WERI-Rb-1 (cell line): ENCODE measurements at regions not wholly inside any gene's neighbourhood (a gene's known extent, or its start where the extent isn't known, plus 50 kb on each side); places are given as distances from the start of the nearest gene placed in this dataset.

ENCODE experiments used
- DNase-seq: peaks from one replicate; pipeline ENCODE4 v3.0.0-alpha.2; 2020
- H3K27ac ChIP-seq: fragments of 250-450 bp; sonication (Bioruptor Pico); 2 replicates; pipeline ENCODE4 v1.5.1; 2020; ENCODE audit warnings: mild to moderate bottlenecking, moderate library complexity
- H3K27me3 ChIP-seq: fragments of 250-450 bp; sonication (Bioruptor Pico); 2 replicates; pipeline ENCODE4 v1.5.1; 2021; ENCODE audit warnings: mild to moderate bottlenecking, low read depth, moderate library complexity; ENCODE audit not compliant: insufficient read depth, severe bottlenecking
- H3K36me3 ChIP-seq: fragments of 250-450 bp; sonication (Bioruptor Pico); 2 replicates; pipeline ENCODE4 v1.5.1; 2020; ENCODE audit warnings: mild to moderate bottlenecking, moderate library complexity
- H3K4me3 ChIP-seq: 2 replicates; pipeline ENCODE4 v1.5.1; 2011; ENCODE audit warnings: low read depth, mild to moderate bottlenecking, control low read depth, low read length
- H3K9me3 ChIP-seq: fragments of 250-450 bp; sonication (Bioruptor Pico); 2 replicates; pipeline ENCODE4 v1.5.1; 2021; ENCODE audit warnings: mild to moderate bottlenecking, moderate library complexity; ENCODE audit not compliant: severe bottlenecking
- TF ChIP-seq, protein P1 (sequence below): IDR thresholded peaks from 2 replicates; pipeline ENCODE4 v1.5.1; 2011; ENCODE audit warnings: low read depth, mild to moderate bottlenecking, control low read depth, inconsistent platforms, low read length

DNA sequence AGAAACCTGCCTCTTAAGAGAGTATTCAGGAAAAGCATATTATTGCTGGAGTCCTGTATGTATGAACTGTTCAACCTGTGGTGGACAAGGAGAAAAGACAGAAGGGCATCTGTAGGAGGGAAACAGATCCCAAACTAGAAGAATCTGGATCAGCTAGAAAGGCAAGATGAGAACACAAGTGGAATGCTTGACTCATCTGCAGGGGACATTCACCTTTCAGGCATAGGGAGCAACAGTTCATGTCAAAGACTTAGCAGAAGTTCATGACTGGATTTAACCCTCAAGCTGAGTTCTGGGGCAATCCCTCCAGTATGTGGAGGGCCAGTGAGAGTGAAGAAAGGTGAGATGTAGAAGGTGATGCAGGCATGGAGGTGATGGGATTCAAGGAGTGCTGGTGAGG lies 135.9 kb upstream of the DYNLRB2 start:
- DNase-seq, result no peak
- TF ChIP-seq, protein P1, sequence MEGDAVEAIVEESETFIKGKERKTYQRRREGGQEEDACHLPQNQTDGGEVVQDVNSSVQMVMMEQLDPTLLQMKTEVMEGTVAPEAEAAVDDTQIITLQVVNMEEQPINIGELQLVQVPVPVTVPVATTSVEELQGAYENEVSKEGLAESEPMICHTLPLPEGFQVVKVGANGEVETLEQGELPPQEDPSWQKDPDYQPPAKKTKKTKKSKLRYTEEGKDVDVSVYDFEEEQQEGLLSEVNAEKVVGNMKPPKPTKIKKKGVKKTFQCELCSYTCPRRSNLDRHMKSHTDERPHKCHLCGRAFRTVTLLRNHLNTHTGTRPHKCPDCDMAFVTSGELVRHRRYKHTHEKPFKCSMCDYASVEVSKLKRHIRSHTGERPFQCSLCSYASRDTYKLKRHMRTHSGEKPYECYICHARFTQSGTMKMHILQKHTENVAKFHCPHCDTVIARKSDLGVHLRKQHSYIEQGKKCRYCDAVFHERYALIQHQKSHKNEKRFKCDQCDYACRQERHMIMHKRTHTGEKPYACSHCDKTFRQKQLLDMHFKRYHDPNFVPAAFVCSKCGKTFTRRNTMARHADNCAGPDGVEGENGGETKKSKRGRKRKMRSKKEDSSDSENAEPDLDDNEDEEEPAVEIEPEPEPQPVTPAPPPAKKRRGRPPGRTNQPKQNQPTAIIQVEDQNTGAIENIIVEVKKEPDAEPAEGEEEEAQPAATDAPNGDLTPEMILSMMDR, result no peak
- no peaks in the 10 kb centered on the region for H3K9me3 ChIP-seq
- H3K4me3 ChIP-seq, result no peak overlapping the region
- no peaks in the 10 kb centered on the region for H3K36me3 ChIP-seq
- H3K27me3 ChIP-seq, result no peaks in the 10 kb centered on the region
- H3K27ac ChIP-seq, result no peak overlapping the region

DNA sequence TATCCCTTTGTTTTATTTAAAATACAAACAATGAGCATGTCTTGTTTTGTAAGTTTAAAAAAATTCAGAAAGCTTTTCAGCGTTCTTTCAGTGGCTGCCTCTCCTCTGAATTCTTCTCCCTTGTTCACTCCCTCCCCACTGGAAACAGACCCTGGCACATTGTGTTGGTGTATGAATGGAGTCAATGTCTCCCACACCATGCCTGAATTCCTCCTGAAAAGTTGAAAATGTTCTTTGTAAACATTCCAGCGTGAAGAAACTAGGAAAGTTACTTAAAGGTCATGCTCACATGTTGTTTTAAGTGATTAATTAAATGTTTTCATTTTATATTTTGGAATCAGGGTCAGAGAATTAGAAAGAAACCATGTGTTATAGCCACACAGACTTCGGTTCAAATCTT lies 136.9 kb upstream of the DYNLRB2 start:
- Histone ChIP-seq H3K27ac (no peak overlapping the region), H3K27me3 (no peaks in the 10 kb centered on the region), H3K4me3 (no peak overlapping the region), H3K36me3 (no peaks in the 10 kb centered on the region), H3K9me3 (no peaks in the 10 kb centered on the region)
- TF ChIP-seq, protein P1, result no peak
- DNase-seq, result no peak

DNA sequence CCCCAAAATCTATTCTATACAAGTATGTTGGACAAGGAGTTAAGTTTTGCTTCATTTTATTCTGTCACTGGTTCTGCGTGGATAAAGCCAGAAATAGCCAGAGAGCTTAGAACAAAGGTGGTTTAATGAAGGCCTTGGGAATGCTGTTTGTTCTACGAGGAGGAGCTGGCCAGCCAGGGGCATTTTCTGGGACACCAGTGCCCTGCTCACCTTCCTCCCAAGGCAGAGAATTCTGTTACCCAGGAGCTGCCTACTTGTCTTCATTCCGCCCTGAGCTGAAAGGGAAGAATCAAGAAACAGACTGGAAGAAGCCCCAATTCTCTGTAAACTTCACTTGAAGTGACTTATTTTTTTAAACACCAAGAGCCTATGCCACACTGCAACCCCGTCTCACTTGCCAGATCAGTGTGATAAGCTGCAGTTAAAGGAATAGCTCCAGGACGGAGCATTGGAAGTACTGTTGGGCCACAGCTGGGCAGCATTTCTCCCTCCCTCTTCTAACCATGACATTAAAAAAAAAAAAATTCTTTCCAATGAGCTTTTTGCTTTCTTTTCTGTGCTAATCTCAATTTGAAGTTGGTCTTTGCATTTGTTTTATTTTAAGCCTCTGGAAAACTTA lies 149.8 kb upstream of the DYNLRB2 start:
- Histone ChIP-seq H3K4me3 (no peak overlapping the region), H3K27me3 (no peaks in the 10 kb centered on the region), H3K27ac (no peak overlapping the region), H3K36me3 (no peaks in the 10 kb centered on the region), H3K9me3 (no peaks in the 10 kb centered on the region)
- TF ChIP-seq, protein P1, result no peak
- no peak for DNase-seq

DNA sequence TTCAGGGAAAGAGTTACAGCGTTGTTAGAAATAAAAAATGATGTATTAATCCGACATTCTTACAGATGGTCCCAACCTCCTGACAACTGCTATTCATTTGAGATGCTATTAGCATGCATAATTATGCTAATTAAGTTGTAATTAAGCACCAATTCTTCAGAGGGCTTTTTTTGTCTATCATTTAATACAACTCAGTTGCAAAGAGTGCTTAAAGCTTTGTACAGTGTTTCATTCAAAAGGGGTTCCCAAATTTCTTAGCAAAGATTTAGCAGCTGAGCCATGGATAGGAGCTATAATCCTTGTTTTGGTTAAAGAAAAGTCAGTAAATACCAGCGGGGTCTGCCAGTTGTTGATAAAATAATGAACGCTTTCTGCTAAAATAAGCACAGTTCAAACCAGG lies 150.7 kb upstream of the DYNLRB2 start:
- no peaks in the 10 kb centered on the region for H3K27me3 ChIP-seq
- H3K4me3 ChIP-seq, result no peak overlapping the region
- TF ChIP-seq, protein P1, result no peak
- no peaks in the 10 kb centered on the region for H3K9me3 ChIP-seq
- no peaks in the 10 kb centered on the region for H3K36me3 ChIP-seq
- H3K27ac ChIP-seq, result no peak overlapping the region
- DNase-seq, result no peak

DNA sequence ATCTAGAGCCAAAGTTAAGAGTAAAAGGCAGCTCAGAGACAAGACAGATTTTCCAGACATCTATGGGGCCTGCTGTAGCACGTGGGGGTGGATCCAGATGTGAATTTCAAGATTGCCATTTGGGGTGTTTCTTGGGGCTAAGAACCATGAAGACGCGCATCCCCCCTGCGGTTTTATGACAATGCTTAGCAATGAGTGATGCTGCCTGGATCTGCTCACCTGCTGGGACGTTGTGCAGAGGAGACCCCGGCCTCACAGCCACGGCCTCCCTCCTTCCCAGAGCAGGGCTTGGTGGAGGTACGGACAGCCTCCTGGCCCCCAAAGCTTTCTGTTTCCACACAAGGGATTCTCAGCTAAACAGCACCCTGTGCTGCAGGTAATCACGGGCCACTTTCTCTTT lies 151.5 kb upstream of the DYNLRB2 start:
- TF ChIP-seq, protein P1, result no peak
- Histone ChIP-seq H3K4me3 (no peak overlapping the region), H3K9me3 (no peaks in the 10 kb centered on the region), H3K36me3 (no peaks in the 10 kb centered on the region), H3K27ac (no peak overlapping the region), H3K27me3 (no peaks in the 10 kb centered on the region)
- DNase-seq, result no peak

DNA sequence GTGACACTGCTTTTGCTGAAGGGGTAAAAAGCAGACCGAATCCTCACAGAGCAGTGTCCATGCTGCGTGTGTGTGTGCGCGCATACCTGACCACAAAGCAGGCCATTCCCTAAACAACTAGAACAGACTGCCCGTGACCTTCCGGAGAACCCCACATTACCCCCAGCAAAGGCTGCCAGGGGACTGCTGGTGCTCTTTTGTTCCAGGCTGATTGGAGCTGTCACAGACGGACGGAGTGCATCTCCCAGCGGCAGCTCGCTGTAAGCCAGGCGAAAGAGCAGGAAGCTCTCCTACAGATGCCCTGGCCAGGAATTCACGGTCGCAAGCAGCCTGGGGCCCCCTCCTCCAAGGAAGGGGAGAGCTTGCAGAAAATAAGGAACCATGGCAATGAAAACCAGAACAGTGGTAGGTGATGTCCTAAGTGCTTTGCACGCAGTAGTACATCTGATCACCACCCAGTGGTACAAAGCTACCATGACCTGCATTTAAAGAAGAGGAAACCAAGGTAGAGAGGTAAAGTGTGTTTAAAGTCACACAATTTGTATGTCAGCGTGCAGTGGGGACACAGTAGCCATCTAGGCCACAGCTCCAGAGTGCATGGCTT lies 153.4 kb upstream of the DYNLRB2 start:
- H3K9me3 ChIP-seq, result no peaks in the 10 kb centered on the region
- no peaks in the 10 kb centered on the region for H3K36me3 ChIP-seq
- TF ChIP-seq, protein P1, result no peak
- no peaks in the 10 kb centered on the region for H3K27me3 ChIP-seq
- no peak for DNase-seq
- no peak overlapping the region for H3K4me3 ChIP-seq
- no peak overlapping the region for H3K27ac ChIP-seq
